SK-N-SH (cell line): ENCODE measurements at regions not wholly inside any gene's neighbourhood (a gene's known extent, or its start where the extent isn't known, plus 50 kb on each side); places are given as distances from the start of the nearest gene placed in this dataset.

ENCODE experiments used
- CTCF ChIA-PET: fragments of 300-600, 350-600 bp; formaldehyde crosslinking; extraction: SDS; loops from one replicate; lab custom pipeline; 2021; lab: Yijun Ruan, JAX
- POLR2A ChIA-PET: fragments of 350-600 bp; sonication (Branson Sonifier 250); formaldehyde crosslinking; extraction: SDS; loops from one replicate; lab custom pipeline; 2020; ENCODE audit warnings: antibody characterized with exemption, inconsistent platforms; lab: Yijun Ruan, JAX
- DNase-seq: peaks from one replicate; pipeline ENCODE4 v3.0.0; 2012
- H2AFZ ChIP-seq: fragments of 200-600 bp; sonication (generic); 2 replicates; pipeline ENCODE4 v1.8.1; 2016; ENCODE audit warnings: antibody characterized with exemption, mild to moderate bottlenecking, low read depth
- H3F3A ChIP-seq: fragments of 200-600 bp; sonication (generic); replicated peaks from 2 replicates; pipeline ENCODE3; 2016; ENCODE audit warnings: antibody characterized with exemption, mild to moderate bottlenecking; ENCODE audit not compliant: insufficient read depth
- H3K27ac ChIP-seq, 2 experiments: fragments of 200-500 bp in 1 of 2; fragments of 200-600 bp in 1 of 2; sonication (Bioruptor generic) in 1 of 2; sonication (generic), shearing (Covaris generic) in 1 of 2; 2 replicates each; pipeline versions ENCODE4 v1.5.1 to v1.6.1; 2014 to 2016; ENCODE audit warnings: low read depth in 2 of 2, inconsistent platforms in 1 of 2, low read length in 1 of 2, mild to moderate bottlenecking in 1 of 2, mixed read lengths in 1 of 2
- H3K27me3 ChIP-seq: fragments of 200-600 bp; sonication (generic), shearing (Covaris generic); 2 replicates; pipeline ENCODE4 v1.6.1; 2016; ENCODE audit warnings: mixed run types; ENCODE audit not compliant: insufficient read depth
- H3K36me3 ChIP-seq, 2 experiments: fragments of 200-500 bp in 1 of 2; fragments of 200-600 bp in 1 of 2; sonication (Bioruptor generic) in 1 of 2; sonication (generic) in 1 of 2; replicated peaks in 1 of 2; 2 replicates each; pipeline versions ENCODE3 to v1.5.1; 2014 to 2016; ENCODE audit warnings: low read length in 1 of 2, mild to moderate bottlenecking in 1 of 2; ENCODE audit not compliant: insufficient read depth in 2 of 2, control insufficient read depth in 1 of 2
- H3K4me1 ChIP-seq, 2 experiments: fragments of 200-500 bp in 1 of 2; fragments of 200-600 bp in 1 of 2; sonication (Bioruptor generic) in 1 of 2; sonication (generic), shearing (Covaris generic) in 1 of 2; 2 replicates each; pipeline versions ENCODE4 v1.5.1 to v1.6.1; 2014 to 2016; ENCODE audit warnings: low read depth in 1 of 2, low read length in 1 of 2, mixed run types in 1 of 2; ENCODE audit not compliant: insufficient read depth in 2 of 2, control insufficient read depth in 1 of 2
- H3K4me2 ChIP-seq: fragments of 200-600 bp; sonication (generic), shearing (Covaris generic); 2 replicates; pipeline ENCODE4 v1.6.1; 2017; ENCODE audit warnings: mixed run types
- H3K4me3 ChIP-seq, 2 experiments: fragments of 200-500 bp in 1 of 2; fragments of 200-600 bp in 1 of 2; sonication (Bioruptor generic) in 1 of 2; sonication (generic), shearing (Covaris generic) in 1 of 2; 2 replicates each; pipeline versions ENCODE4 v1.5.1 to v1.8.1; 2014 to 2016; ENCODE audit warnings: low read depth in 2 of 2, inconsistent platforms in 1 of 2, low read length in 1 of 2, mild to moderate bottlenecking in 1 of 2, mixed read lengths in 1 of 2, moderate library complexity in 1 of 2
- H3K79me2 ChIP-seq: fragments of 200-600 bp; sonication (generic); 2 replicates; pipeline ENCODE4 v1.8.1; 2017; ENCODE audit warnings: mild to moderate bottlenecking; ENCODE audit not compliant: insufficient read depth
- H3K9ac ChIP-seq: fragments of 200-600 bp; sonication (generic); 2 replicates; pipeline ENCODE4 v1.6.1; 2017; ENCODE audit warnings: mixed run types
- H3K9me2 ChIP-seq: fragments of 200-600 bp; sonication (generic); 2 replicates; pipeline ENCODE4 v1.6.1; 2017; ENCODE audit warnings: mixed run types
- H3K9me3 ChIP-seq: fragments of 200-600 bp; sonication (generic); 2 replicates; pipeline ENCODE4 v1.6.1; 2017; ENCODE audit warnings: mixed run types, mild to moderate bottlenecking, moderate library complexity
- H4K20me1 ChIP-seq: fragments of 200-600 bp; sonication (generic); 2 replicates; pipeline ENCODE4 v1.6.1; 2017; ENCODE audit warnings: mild to moderate bottlenecking, mixed run types; ENCODE audit not compliant: insufficient read depth
- FOXM1 ChIP-seq: IDR thresholded peaks from 2 replicates; pipeline ENCODE4 v1.4.0; 2012; ENCODE audit warnings: low read depth, mild to moderate bottlenecking
- GATA2 ChIP-seq: sonication (generic); formaldehyde crosslinking; IDR thresholded peaks from 2 replicates; pipeline ENCODE4 v1.5.0; 2020; ENCODE audit warnings: mild to moderate bottlenecking, missing genetic modification reagents
- JUND ChIP-seq: IDR thresholded peaks from 2 replicates; pipeline ENCODE4 v1.4.0; 2012
- MEF2A ChIP-seq: IDR thresholded peaks from 2 replicates; pipeline ENCODE4 v1.4.0; 2012; ENCODE audit warnings: low read depth, borderline replicate concordance
- MXI1 ChIP-seq: IDR thresholded peaks from 2 replicates; pipeline ENCODE4 v1.6.1; 2012; ENCODE audit warnings: mild to moderate bottlenecking, low read depth, low read length, improper control_type of control experiment
- NFIC ChIP-seq: IDR thresholded peaks from 2 replicates; pipeline ENCODE4 v1.4.0; 2012; ENCODE audit warnings: borderline replicate concordance
- PBX3 ChIP-seq: IDR thresholded peaks from 2 replicates; pipeline ENCODE4; 2012
- RXRA ChIP-seq: IDR thresholded peaks from 2 replicates; pipeline ENCODE4 v1.4.0; 2012; ENCODE audit warnings: low read depth, mild to moderate bottlenecking, borderline replicate concordance
- TAF1 ChIP-seq: IDR thresholded peaks from 2 replicates; pipeline ENCODE4 v1.6.1; 2012; ENCODE audit warnings: low read depth, mild to moderate bottlenecking, low read length, moderate library complexity, borderline replicate concordance
- TCF12 ChIP-seq: IDR thresholded peaks from 2 replicates; pipeline ENCODE4 v1.4.0; 2012
- ZBTB33 ChIP-seq: IDR thresholded peaks from 2 replicates; pipeline ENCODE4 v1.4.0; 2012; ENCODE audit warnings: low read depth, borderline replicate concordance
- WGBS: methylation state at CpG from one replicate; pipeline ENCODE4 v1.1.6; 2017; ENCODE audit warnings: low lambda C conversion rate; 5-methylcytosine and 5-hydroxymethylcytosine counted together

GRCh38 chr3:15926871-15927270 lies 129.1 kb upstream of the ANKRD28 start:
- DNase-seq, result no peak

GRCh38 chr3:15927969-15928368 lies 130.2 kb upstream of the ANKRD28 start:
- H3K9me3 ChIP-seq, result no peaks in the 10 kb centered on the region
- no peak overlapping the region for H2AFZ ChIP-seq
- H3K27ac ChIP-seq, result no peak overlapping the region
- no peak for DNase-seq
- TF ChIP-seq NFIC, result no peak
- TF ChIP-seq FOXM1, result no peak
- TF ChIP-seq PBX3, result no peak
- TF ChIP-seq TAF1, result no peak
- TF ChIP-seq MEF2A, result no peak
- TF ChIP-seq JUND, result no peak
- H3K4me1 ChIP-seq, result no peaks in the 10 kb centered on the region
- no peak overlapping the region for H3K9ac ChIP-seq
- POLR2A ChIA-PET, result no interaction called here
- CTCF ChIA-PET, result interaction anchor here (1.0 kb wide), 1 partner anchor 250 kb away, joined by 3 read pairs; no protein-coding TSS in a partner anchor
- no peaks in the 10 kb centered on the region for H3K36me3 ChIP-seq
- 92% methylated on average over 1 of the region's 1 CpG for WGBS
- no peak overlapping the region for H3K4me2 ChIP-seq
- H3K9me2 ChIP-seq, result no peaks in the 10 kb centered on the region
- H3K79me2 ChIP-seq, result no peaks in the 10 kb centered on the region
- no peaks in the 10 kb centered on the region for H3F3A ChIP-seq
- H4K20me1 ChIP-seq, result no peaks in the 10 kb centered on the region
- H3K27me3 ChIP-seq, result no peaks in the 10 kb centered on the region
- no peak overlapping the region for H3K4me3 ChIP-seq

More at GRCh38 chr3:15926871-15927270, 129.1 kb upstream of the ANKRD28 start:
- no peak for TF ChIP-seq GATA2
- TF ChIP-seq ZBTB33, result no peak
- TF ChIP-seq TCF12, result no peak
- TF ChIP-seq RXRA, result no peak
- no peak for TF ChIP-seq MXI1
- H3K27ac ChIP-seq, result no peak overlapping the region
- ChIA-PET POLR2A (no interaction called here), CTCF (no interaction called here)
- no peaks in the 10 kb centered on the region for H3K4me1 ChIP-seq
- H3K9me3 ChIP-seq, result no peaks in the 10 kb centered on the region
- no peaks in the 10 kb centered on the region for H3K79me2 ChIP-seq
- H2AFZ ChIP-seq, result no peak overlapping the region
- no peaks in the 10 kb centered on the region for H3K36me3 ChIP-seq
- H3K4me3 ChIP-seq, result no peak overlapping the region
- no peak overlapping the region for H3K9ac ChIP-seq
- H3K27me3 ChIP-seq, result no peaks in the 10 kb centered on the region
- H3K4me2 ChIP-seq, result no peak overlapping the region
- H4K20me1 ChIP-seq, result no peaks in the 10 kb centered on the region
- no peaks in the 10 kb centered on the region for H3F3A ChIP-seq
- WGBS, result 79% methylated on average over 2 of the region's 2 CpGs
- no peaks in the 10 kb centered on the region for H3K9me2 ChIP-seq
